Activated CD8-positive, alpha-beta memory T cell treated with anti-CD3 and anti-CD28 coated beads, Interleukin-2, amount 50 U/mL, for 4 hours (primary cell): ENCODE measurements at regions not wholly inside any gene's neighbourhood (a gene's known extent, or its start where the extent isn't known, plus 50 kb on each side); places are given as distances from the start of the nearest gene placed in this dataset.

ENCODE experiments used
- DNase-seq: peaks from one replicate; pipeline ENCODE4 v3.0.0-alpha.2; 2020

- no peak for DNase-seq
Measured at GRCh38 chr16:50954469-50954868, 196.6 kb downstream of the SALL1 start.

GRCh38 chr16:50953290-50953689, 197.8 kb downstream of the SALL1 start:
- no peak for DNase-seq

DNA sequence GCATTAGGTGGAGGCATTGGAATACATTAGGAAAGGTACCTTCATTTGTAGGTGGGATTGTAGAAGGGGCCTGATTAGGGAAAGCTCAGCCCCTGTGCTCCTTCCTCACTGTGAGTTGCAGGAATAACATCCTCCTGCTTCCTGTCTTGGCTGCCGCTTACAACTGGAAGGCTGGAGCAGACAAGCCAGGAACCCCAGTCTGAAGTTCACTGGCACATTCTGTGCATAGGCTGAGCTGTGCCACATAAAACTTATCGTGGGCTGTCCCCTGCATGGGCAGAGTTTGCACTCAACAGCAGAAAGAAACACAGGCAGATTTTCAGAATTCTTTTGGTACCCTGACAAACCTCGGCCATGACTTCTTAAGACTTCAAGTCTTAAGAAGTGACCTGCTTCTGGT, 200.1 kb downstream of the SALL1 start:
- DNase-seq = no peak

- no peak for DNase-seq
Measured at GRCh38 chr16:50948268-50948930, 202.7 kb downstream of the SALL1 start.

- DNase-seq = no peak
Measured at GRCh38 chr16:50947826-50948225, 203.2 kb downstream of the SALL1 start.

- no peak for DNase-seq
Measured at GRCh38 chr16:50946606-50947005, 204.5 kb downstream of the SALL1 start.

- no peak for DNase-seq
Measured at GRCh38 chr16:50946098-50946497, 204.2 kb downstream of the CYLD start.

DNA sequence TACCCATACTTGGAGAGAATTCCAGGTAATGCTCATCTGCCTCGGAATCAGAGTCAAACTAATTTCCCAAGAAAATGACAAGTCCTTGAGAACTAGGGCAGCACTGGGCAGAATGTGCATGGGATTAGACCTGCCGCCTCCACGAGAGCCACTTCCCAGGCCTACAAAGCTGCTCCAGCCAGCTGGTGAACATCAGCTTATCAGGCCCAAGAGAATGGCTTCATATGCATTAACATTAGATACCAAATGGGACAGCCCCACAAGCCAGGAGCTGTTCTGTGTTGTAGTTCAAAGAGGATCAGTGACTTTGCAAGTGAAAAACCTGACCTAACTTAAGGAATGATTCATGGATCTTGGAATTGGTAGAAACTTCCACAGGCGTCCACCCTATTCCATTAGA, 203.3 kb downstream of the CYLD start:
- DNase-seq = no peak

- no peak for DNase-seq
Measured at GRCh38 chr16:50944436-50944835, 202.6 kb downstream of the CYLD start.

GRCh38 chr16:50944033-50944432, 202.1 kb downstream of the CYLD start:
- DNase-seq = no peak

DNA sequence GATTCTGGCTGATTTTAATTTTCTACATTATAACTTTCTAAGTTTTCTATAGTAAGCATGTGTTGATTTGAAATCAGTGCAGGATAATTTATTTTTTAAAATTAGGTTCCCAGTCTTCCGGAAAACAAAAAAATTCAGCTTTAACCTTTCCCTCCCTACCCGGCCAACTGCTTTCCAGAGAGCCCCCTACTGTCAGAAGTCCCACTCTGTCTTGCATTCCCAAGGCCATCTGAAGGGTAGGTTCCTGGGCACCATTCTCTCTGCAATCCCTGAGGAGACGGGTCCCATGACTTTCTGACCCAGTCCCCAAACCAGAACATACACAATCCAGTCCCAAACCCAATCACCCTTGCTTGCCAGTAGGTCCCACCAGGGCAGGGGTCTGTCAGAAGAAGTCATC, 200.3 kb downstream of the CYLD start:
- DNase-seq = no peak

- DNase-seq = no peak
Measured at GRCh38 chr16:50941681-50942080, 199.8 kb downstream of the CYLD start.

DNA sequence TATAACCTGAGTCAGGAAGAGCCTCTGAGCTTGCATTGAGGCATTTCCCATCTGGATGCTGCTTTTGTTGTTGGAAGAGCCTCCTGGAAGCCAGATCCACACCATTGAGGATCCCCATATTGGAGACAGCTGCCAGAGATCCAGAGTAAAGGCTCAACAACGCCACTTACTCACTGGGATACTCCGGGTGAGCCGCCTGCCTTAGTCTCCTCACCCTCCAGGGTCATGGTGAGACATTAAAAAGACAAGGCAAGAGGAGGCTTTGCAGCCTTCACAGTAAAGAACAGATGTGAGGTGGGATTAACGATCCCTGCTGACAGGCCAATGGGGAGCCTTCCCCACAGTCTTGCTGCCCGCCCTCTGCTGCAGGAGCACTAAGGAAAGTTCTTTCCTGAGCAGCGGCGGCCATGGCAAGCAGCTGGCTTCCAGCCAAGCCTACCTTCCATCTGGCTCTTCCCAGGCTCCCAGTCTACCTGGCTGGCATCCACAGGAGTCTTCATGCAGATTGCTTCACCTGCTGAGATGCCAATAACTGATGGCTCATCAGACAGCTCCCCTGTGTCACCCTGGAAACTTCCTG, 198.5 kb downstream of the CYLD start:
- DNase-seq = no peak

DNA sequence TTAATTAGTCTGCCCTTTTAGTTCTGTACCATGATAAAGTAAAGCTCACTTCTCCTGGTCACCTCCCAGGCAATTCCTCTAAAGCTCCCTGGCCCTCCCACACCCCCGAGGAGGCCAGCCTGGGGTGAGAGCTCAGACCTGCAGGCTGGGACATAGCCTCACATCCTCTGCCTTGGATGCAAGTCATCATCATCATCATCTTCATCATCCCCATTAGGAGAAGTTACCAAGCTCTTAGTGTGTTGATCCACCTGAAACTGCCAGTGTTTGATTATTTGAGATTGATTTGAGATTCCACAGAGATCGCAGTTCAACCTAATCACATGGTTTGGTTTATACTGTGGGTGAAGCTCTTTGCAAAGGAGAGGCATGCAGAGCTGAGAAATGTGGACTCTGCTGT, 197.5 kb downstream of the CYLD start:
- no peak for DNase-seq

- no peak for DNase-seq
Measured at GRCh38 chr16:50938932-50939331, 197.0 kb downstream of the CYLD start.

GRCh38 chr16:50933262-50933661, 191.4 kb downstream of the CYLD start:
- DNase-seq = no peak

- DNase-seq = no peak
Measured at GRCh38 chr16:50932348-50932935, 190.6 kb downstream of the CYLD start.

GRCh38 chr16:50928065-50928464, 186.2 kb downstream of the CYLD start:
- DNase-seq = no peak

DNA sequence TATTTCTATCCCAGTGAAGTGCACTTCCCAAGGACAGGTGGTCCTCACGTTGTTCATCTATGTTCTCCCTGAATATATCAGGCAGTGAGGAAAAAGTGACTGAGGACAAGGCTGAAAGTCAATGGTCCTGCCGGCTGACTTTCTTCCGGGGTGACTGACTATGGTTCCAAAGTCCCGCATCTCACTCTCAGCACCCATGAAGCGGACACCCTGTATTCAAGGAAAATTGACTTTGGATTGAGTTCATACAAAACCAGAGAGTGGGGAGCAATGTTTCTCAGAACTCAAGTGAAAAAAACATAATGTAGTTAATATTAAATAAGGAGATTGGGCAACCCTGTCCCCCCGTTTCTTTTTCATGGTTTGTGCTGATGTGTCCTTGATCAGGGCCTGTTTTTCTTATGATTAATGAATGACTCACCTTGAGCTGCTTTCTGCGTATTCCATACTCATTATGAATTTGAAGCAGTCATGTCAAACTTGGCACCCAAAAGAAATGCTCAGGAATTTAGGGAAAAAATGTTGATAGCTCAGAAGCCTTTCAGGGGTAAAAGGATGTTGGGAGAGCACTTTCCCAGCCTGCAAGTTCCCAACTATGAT, 184.0 kb downstream of the CYLD start:
- DNase-seq = no peak

- DNase-seq = no peak
Measured at GRCh38 chr16:50924759-50925545, 183.1 kb downstream of the CYLD start.

- DNase-seq = no peak
Measured at GRCh38 chr16:50917950-50918703, 176.2 kb downstream of the CYLD start.

GRCh38 chr16:50916040-50916439, 174.2 kb downstream of the CYLD start:
- no peak for DNase-seq

DNA sequence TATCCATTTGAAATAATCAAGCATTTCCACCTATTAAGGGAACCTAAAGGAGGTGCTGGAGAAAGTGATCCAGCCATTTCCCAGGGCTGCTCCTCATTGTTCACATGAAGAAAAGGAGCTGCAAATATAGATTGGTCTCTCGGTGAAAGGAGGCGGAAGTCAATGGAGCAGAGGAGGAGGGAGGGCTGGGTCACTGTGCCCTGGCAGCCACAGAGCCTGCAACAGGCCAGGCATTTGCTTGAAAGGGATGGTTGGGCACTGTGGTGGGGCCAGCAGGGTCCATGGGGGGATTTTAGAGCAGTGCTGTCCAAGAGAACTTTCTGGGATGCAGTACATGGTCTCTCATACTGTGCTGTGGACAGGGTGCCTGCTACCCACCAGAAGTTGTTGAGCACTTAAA, 173.2 kb downstream of the CYLD start:
- no peak for DNase-seq
